GM12891 (cell line): ENCODE measurements at regions not wholly inside any gene's neighbourhood (a gene's known extent, or its start where the extent isn't known, plus 50 kb on each side); places are given as distances from the start of the nearest gene placed in this dataset.

Source experiments
- POLR2A ChIP-seq: IDR thresholded peaks from 2 replicates; pipeline ENCODE4 v1.6.1; 2011; ENCODE audit warnings: low read depth, low read length, control low read depth
- POLR2AphosphoS5 ChIP-seq: IDR thresholded peaks from 2 replicates; pipeline ENCODE4 v1.6.1; 2011; ENCODE audit warnings: low read depth, low read length, control low read depth
- POU2F2 ChIP-seq: IDR thresholded peaks from 2 replicates; pipeline ENCODE4 v1.6.1; 2011; ENCODE audit warnings: low read depth, mild to moderate bottlenecking, control low read depth, low read length, moderate library complexity
- TAF1 ChIP-seq: IDR thresholded peaks from 2 replicates; pipeline ENCODE4 v1.6.1; 2011; ENCODE audit warnings: low read depth, low read length, control low read depth

DNA sequence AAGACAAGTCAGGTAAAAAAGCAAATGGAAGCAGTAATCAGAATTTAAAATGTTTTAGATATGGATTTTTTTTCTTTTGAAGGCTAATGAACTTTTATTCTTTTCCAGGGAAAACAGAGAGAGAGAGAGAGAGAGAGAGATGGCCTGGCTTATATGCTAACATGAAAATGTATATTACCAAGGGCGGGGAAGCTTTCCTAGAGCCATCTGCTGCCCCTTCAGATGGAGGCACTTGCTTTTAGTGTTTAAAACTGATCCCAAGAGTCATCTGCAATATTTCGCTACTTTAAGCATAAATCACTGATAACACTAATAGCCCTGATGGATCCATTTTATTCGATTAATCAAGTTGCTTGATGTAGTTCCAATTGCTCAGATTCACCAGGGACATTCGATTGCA, 186.1 kb upstream of the ADAMTS16 start:
- TF ChIP-seq POLR2A = no peak
- TF ChIP-seq TAF1 = no peak
- TF ChIP-seq POLR2AphosphoS5 = no peak
- TF ChIP-seq POU2F2 = no peak
